ENCODE measurements at regions not wholly inside any gene's neighbourhood (a gene's known extent, or its start where the extent isn't known, plus 50 kb on each side); places are given as distances from the start of the nearest gene placed in this dataset.

GRCh38 chr4:132245319-132245718 lies 903.8 kb upstream of the PCDH10 start:
- no peak for TF ChIP-seq CTCF (IDR thresholded peaks at IDR 0.05; ENCODE audit: insufficient read depth, low read depth, low read length, missing control alignments)
- no peak for DNase-seq (ENCODE audit: low read depth)
- no peak overlapping the region for H3K4me3 ChIP-seq (ENCODE audit: low read depth, low read length)

GRCh38 chr4:132264176-132264575 lies 884.9 kb upstream of the PCDH10 start:
- TF ChIP-seq CTCF (IDR thresholded peaks at IDR 0.05; ENCODE audit: insufficient read depth, low read depth, low read length, missing control alignments), result no peak
- no peak overlapping the region for H3K4me3 ChIP-seq (ENCODE audit: low read depth, low read length)
- no peak for DNase-seq (ENCODE audit: low read depth)

- no peak overlapping the region for H3K4me3 ChIP-seq (ENCODE audit: low read depth, low read length)
- TF ChIP-seq CTCF (IDR thresholded peaks at IDR 0.05; ENCODE audit: insufficient read depth, low read depth, low read length, missing control alignments), result no peak
- no peak for DNase-seq (ENCODE audit: low read depth)
Measured at GRCh38 chr4:132266374-132266773, 882.7 kb upstream of the PCDH10 start.

- no peak for DNase-seq (ENCODE audit: low read depth)
- TF ChIP-seq CTCF (IDR thresholded peaks at IDR 0.05; ENCODE audit: insufficient read depth, low read depth, low read length, missing control alignments), result no peak
- no peak overlapping the region for H3K4me3 ChIP-seq (ENCODE audit: low read depth, low read length)
Measured at GRCh38 chr4:132267321-132267720, 881.8 kb upstream of the PCDH10 start.

GRCh38 chr4:132269303-132269990 lies 879.6 kb upstream of the PCDH10 start:
- H3K4me3 ChIP-seq (ENCODE audit: low read depth, low read length), result no peak overlapping the region
- no peak for TF ChIP-seq CTCF (IDR thresholded peaks at IDR 0.05; ENCODE audit: insufficient read depth, low read depth, low read length, missing control alignments)
- DNase-seq (ENCODE audit: low read depth), result no peak

- TF ChIP-seq CTCF (IDR thresholded peaks at IDR 0.05; ENCODE audit: insufficient read depth, low read depth, low read length, missing control alignments), result no peak
- no peak overlapping the region for H3K4me3 ChIP-seq (ENCODE audit: low read depth, low read length)
- no peak for DNase-seq (ENCODE audit: low read depth)
Measured at GRCh38 chr4:132275583-132276121, 873.4 kb upstream of the PCDH10 start.

- no peak for TF ChIP-seq CTCF (IDR thresholded peaks at IDR 0.05; ENCODE audit: insufficient read depth, low read depth, low read length, missing control alignments)
- DNase-seq (ENCODE audit: low read depth), result no peak
- H3K4me3 ChIP-seq (ENCODE audit: low read depth, low read length), result no peak overlapping the region
Measured at GRCh38 chr4:132276185-132276584, 872.9 kb upstream of the PCDH10 start.

All from GM12865 (cell line).